ENCODE measurements at regions not wholly inside any gene's neighbourhood (a gene's known extent, or its start where the extent isn't known, plus 50 kb on each side); places are given as distances from the start of the nearest gene placed in this dataset.
A peak's percentile ranks its signal among the peaks of the same experiment; 100 is the strongest.
"Not testable (repeated sequence)": the region's sequence is repeated elsewhere in the genome, so short reads cannot be mapped to it uniquely, and the experiment has no call there.

DNA sequence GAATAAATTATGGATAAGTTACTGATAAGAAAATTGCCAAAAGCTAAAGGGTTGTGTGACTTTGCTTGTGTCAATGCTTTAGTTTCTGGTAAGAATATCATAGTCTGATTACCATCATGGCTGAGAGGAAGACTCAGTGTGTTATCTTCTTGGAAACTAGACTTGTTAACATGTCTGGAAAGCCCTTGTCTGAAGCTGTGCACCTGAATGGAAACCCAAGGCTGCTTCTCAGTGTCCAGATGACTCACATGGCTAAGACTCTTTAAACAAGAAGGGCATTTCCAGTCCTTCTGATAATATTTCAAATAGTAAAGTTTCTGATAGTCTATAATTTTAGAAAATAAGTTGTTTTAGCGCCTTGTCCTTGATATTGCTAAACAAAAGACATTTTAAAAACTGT lies 1092.7 kb downstream of the PLA2G4A start:
- DNase-seq, result no peak

DNA sequence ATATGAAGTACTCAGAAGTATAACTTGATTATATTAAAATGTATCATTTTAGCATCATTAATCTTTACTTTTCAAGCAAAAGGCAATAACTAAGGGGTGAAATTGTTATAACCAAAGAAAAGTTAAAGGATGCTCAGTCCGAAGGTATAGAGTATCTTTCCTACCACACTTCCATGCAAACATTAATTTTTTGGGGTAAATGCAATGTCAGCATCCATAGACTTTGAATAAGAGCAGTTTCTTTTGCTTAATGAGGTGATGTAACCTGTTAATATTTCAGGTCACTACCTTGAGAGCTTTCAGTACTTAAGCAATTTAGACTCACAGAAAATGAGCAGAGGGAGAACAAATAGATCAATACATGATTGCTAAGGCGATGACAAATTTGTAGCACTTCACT lies 1093.5 kb downstream of the PLA2G4A start:
- DNase-seq, result no peak

DNA sequence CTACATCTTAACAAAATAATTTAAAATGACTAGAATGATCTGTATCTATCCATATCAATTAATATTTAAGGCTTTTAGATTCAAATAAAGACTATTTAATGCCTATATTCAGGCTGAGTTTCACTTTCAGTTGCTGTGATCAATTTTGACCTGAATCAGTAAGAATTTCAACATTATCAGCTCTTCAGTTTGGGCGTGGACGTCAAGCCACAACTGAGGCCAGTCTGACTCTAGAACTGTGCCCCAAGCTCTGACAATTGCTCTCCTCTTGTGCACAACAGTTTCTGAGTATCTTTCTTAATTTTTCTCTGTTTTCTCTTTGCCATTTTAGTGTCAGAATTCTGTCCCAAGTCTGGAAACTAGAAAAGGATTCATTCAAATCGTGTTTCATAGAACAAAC lies 1095.5 kb downstream of the PLA2G4A start:
- no peak for DNase-seq

DNA sequence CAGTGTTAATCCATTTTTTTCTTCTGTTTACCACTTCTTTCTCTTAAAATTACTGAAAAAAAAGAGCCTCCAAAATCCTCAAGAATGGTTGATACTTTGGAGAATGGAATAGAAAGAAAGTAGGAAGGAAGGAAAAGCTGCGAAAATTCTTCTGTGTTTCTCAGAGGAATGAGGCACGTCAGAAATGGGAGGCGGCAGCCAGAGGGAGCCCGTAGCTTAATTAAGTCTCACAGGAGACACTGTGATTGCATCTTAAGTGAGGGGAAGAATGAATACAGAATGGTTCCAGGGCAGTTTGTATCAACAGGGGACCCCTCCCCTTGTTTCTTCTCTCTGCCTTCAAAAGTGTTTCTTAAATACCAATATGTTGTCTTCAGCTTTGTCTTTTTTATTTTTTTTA lies 1099.5 kb downstream of the PLA2G4A start:
- DNase-seq, result peak in 1 of 2 experiments; percentile 61

DNA sequence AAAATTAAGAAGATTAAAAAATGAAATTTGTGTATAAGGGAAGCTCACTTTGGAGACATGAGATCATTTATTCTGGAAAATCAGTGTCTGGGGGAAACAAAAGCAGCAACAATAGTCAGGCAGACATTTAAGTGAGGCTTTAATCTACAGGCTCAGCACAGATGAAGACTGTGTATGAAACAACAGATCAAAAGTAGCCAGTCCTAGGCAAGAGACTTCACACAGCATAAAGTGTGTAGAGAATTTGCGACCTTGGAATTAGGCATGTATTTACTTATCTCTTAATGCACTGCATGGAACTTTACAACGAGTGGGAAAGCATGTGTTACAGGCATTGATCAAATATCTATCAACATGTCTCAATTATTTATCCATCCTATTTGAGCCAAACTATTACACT lies 1099.9 kb downstream of the PLA2G4A start:
- no peak for DNase-seq

DNA sequence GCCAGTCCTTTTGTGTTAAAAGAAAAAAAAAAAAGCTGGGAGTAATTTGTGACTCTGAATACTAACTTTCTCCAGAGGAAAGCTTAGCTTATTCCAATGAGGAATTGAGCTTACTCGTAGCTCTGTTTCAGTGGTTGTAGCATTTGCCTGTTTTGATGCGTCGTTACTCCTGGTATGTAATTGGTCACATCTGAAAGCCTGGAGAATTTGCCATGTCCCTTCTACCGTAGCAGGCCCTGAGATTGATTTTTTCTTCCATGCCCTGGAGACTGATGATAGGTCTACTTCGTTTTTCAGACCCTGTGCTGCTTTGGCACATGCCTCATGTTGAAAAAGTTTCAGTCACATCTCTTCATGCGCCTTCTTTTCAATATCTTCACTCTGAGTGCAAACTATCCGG lies 1103.0 kb downstream of the PLA2G4A start:
- DNase-seq, result no peak

DNA sequence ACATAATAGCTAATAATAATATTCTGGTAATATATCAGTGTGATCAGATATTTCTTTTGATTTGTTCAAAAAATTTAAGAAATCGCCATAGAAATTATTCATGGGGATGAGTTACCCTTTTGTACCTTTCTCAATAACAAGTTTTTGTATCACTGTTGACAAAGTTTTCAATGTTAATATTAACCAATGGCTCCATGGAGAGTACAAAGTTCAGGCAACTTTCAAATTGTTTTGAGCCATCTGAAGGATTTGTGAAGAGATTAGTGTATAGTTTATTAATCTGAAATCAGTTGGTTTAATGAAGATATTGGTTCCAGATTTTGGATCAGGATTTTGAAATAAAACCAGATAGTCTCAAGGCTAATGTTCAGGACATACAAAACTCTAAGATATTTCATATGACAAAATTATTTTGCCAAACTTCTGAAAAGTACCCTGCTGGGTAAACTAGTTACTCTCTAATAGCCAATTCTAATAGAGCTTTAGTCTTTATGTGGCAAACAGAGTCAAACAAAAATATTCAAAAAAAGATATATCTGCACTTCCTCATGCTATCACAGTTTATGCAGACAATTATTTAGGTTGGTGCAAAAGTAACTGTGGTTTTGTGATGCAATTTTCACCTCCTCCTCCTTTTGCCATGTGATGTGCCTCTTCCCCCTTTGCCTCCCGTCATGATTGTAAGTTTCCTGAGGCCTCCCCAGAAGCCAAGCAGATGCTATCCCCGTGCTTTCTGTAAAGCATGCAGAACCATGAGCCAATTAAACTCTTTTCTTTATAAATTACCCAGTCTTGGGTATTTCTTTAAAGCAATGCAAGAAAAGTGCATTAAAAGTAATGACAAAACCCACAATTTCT lies 1105.0 kb downstream of the PLA2G4A start:
- no peak for DNase-seq

DNA sequence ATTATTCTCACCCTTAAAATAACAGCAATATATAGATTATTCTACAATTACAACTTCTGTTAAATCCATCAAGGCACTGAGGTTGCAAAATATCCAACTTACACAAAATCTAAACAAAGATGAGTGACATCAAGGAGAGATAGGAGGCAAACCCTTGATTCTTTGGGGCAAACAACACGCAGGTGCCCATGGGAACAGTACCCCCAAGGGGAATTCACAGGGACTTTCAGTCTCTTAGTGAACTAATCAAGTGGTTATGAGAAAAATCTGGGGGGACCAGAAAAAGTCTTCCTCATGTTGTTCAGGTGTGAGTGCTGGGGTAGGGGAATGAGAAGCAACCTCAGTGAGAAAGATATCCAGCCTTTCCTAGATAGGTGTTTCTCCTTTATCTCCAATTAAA lies 1107.9 kb downstream of the PLA2G4A start:
- no peak for DNase-seq

DNA sequence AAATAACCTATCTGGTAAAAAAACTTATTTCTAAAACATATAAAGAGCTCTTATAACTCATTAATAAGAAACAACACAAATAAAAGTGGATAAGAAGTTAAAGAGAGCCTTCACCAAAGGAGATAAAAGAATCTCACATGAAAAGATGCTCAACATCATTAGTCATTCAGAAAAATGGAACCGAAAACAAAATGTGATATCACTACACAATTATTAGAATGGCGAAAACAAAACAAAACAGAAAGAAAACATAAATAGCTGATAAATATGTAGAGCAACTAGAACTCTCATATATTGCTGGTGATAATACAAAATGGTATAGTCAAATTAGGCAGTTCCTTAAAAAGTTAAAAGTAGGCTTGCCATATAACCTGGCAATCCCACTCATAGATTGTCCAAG lies 1109.3 kb downstream of the PLA2G4A start:
- DNase-seq, result no peak

DNA sequence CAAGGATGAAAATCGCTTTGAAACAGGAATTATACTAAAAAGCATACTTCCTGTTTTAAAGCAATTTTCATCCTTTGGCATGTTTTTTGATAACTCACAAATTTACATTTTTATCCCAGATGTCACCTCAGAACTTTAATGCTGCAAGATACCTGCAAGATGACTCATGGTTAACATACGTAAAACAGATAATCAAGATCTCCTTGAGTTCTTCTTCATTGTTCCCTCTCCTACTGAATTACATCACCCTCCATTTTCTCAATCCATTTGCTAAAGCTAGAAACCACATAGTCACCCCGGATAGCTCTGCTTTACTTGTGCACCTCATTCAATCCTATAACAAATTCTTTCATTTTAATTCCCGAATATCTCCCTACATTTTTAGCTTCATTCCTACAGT lies 1114.2 kb downstream of the PLA2G4A start:
- DNase-seq, result no peak

DNA sequence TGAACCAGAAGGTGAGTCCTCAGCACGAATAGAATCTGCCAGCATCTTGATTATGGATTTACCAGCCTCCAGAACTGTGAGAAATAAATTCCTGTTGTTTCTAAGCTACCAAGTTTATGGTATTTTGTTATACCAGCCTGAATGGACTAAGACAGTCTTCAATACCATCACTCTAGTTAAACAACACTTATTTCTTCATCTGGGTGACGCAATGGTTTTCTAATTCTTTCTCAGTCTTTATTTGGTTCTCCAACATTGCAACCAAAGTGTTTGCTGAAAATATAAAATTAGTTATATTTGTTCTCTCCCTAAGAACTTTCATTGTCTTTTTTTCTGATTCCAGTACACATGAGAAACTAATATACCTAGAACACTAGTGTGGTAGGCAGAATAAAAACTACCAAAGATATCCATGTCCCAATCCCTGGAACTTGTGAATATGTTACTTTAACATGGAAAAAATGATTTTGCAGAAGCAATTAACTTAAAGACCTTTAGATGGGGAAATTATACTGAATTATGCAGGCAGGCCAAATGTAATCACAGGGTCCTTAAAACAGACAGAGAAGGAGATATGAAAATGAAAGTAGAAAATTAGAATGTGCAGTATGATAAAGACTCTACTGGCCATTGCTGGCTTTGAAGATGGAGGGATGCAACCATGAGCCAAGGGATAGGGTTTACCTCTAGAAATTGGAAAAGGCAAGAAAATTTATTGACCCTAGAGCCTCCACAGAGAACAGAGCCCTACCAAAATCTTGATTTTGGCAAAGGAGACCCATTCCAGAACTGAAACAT lies 1115.1 kb downstream of the PLA2G4A start:
- no peak for DNase-seq

DNA sequence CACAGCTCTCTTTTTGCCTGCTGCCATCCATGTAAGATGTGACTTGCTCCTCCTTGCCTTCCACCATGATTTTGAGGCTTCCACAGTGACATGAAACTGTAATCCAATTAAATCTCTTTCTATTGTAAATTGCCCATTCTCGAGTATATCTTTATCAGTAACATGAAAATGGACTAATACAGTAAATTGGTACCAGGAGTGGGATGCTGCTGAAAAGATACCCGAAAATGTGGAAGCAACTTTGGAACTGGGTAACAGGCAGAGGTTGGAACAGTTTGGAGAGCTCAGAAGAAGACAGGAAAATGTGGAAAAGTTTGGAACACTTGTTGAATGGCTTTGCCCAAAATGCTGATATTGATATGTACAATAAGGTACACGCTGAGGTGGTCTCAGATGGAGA lies 1117.9 kb downstream of the PLA2G4A start:
- DNase-seq, result not testable (repeated sequence)

DNA sequence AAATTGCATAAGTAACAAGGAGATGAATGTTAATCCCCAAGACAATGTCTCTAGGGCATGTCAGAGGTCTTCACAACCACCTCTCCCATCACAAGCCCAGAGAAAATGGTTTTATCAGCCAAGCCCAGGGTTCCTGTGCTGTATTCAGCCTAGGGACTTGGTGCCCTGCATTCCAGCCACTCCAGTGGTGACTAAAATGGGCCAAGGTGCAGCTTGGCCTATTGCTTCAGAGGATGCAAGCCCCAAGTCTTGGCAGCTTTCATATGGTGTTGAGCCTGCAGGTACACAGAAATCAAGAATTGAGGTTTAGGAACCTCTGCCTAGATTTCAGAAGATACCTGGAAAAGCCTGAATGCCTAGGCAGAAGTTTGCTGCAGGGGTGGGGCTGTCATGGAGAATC lies 1118.6 kb downstream of the PLA2G4A start:
- no peak for DNase-seq

DNA sequence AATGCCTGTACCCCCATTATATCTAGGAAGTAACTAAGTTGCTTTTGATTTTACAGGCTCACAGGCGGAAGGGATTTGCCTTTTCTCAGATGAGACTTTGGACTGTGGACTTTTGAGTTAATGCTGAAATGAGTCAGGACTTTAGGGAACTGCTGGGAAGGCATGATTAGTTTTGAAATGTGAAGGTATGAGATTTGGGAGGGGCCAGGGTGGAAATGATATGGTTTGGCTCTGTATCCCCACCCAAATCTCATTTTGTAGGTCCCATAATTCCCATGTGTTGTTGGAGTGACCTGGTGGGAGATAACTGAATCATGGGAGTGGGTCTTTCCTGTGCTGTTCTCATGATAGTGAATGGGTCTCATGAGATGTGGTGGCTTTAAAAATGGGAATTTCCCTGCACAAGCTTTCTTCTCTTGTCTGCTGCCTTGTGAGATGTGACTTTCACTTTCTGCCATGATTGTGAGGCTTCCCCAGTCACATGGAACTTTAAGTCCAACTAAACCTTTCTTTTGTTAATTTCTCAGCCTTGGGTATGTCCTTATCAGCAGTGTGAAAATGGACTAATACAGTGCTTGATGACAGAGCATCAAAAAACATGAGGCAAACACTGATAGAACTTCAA lies 1119.5 kb downstream of the PLA2G4A start:
- no peak for DNase-seq

DNA sequence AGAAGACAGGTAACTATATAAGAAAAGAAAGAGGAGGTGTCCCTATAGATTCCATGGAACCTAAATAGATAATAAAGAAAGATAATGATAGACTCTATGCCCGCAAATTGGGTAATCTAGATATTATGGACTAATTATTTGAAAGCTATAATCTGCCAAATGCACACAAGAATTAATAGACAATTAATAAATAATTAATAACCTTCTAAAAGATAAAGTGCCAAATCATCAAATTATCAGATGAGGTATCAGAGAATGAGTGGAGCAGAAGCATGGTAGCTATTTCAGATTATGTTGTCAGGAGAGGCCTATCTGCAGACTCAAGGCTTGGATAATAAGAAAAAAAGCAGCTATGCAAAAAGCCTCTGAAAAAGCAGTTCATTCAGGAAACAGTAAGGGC lies 1120.8 kb downstream of the PLA2G4A start:
- no peak for DNase-seq

DNA sequence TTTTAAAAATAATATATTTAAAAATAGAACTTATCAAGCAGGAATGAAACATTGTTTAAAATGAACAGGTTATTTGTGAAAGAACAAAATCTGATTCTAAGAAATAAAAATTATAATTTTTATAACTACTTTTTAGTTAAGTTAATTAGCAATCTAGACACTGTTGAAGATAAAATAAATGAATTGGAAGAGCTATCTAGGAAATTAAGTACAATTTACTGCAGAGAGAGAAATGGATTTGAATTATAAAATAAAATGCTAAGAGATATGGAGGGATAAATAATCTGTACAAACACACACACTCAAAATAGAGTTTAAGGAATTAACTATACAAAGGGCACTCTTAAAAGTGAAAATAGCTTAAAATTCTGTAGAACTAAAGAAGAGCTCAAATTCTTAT lies 1123.1 kb downstream of the PLA2G4A start:
- DNase-seq, result no peak

DNA sequence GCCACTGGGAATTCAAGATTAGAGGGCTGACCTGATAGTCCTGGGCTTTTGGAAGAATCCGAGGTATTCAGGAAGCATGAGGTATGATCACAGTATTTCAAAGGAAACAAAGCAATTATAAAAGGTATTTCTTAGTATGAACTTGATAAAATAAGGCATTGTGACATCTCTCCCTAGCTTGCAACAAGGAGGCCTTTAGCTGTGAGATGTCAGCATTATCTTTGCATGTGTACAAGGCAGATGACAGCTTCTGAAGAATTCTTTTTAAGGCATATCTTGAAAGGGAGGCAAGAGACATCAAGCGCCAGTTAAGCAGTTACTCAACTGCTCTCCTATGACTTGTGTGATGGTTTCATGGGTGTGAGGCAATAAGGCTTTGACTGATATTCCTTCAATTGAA lies 1123.7 kb downstream of the PLA2G4A start:
- DNase-seq, result no peak

DNA sequence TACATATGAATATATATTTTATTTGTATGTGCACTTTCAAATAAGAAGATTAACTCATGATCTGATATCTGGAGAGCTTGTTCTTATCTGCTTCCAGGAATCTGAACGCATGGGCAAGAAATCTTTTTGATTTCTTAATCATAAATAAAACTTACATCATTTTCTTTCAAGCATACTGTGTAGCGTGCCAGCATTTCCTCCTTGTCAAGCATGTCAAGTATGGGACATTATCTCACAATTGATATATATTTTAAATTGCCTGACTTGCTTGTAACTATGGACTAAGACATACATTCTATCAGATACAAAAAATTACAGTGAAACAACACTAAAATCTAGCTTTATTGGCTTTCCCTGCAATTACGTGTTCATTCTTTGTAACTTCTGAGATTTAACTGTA lies 1128.2 kb downstream of the PLA2G4A start:
- no peak for DNase-seq

DNA sequence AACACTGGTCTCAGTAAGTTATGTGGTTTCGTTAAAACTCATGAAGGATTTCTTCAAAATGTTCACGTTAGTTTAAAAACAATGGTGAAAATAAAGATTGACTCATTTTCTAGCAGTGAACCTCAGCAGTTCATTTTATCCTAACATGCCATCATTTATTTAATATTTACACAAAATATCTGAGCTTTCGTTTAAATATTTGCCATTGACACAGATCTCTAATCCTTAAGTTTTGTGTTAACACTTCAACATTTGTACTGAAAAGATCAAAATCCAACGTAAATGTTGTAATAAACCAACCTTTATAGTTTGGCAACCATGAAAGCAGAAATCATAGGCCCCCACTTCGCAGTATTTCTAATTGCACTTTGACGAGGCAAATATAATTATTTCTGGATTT lies 1129.5 kb downstream of the PLA2G4A start:
- no peak for DNase-seq

DNA sequence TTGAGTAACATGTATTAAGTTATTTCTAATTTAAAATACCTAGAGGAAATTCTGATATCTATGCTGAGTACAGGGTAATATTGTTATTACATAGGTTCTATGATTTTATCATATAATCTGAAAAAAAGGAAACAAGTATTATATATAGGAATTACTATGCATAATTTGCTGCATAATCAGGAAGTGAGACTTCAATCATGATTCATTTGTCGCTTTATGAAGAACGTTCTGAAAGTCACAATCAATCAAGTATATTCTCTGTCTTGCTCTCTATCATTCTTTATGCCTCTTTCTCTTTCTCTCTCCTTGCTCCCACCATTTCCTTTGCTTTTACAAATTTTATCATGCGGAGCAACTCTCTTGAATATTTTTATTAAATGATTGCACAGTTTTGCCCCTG lies 1130.3 kb downstream of the PLA2G4A start:
- DNase-seq, result no peak

DNA sequence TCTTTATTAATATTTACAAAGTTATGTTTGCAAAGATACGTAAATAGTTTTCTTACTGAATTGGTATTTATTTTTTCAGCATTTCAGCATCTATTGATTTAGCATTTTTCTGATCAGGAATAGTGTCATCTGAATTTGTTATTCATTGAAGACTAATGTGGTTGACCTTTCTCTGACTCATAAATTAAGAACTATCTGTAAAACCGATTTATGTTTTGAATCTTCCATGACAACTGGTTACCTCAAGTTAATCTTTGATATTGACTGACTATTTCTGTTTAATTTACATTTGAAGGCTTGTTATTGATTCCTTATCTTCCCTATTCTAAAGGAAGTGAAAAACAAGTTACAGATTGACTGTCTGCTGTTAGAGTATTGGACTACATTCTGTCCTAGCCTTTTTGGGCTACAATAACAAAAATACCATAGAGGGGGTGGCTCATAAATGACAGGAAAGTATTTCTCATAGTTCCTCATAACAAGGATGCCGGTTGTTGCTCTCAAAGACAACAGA lies 1131.4 kb downstream of the PLA2G4A start:
- DNase-seq, result no peak

DNA sequence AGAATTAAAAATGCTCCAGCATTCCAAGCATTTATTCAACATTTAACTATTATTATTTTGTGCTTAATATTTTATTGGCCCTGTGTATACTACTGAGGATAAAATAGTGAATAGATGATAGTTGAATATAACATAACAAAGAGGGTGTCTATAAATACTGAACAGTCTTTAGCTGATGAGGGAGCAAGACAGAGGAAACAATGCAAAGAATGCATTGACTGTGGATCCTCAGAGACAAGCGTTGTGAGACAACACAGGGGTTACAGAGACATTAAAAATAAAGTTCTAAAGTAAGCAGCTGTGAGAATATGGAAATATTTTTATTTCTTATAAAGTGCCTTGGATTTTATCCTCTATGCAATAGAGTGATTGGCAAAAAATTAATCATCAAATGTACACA lies 1133.1 kb downstream of the PLA2G4A start:
- DNase-seq, result no peak

DNA sequence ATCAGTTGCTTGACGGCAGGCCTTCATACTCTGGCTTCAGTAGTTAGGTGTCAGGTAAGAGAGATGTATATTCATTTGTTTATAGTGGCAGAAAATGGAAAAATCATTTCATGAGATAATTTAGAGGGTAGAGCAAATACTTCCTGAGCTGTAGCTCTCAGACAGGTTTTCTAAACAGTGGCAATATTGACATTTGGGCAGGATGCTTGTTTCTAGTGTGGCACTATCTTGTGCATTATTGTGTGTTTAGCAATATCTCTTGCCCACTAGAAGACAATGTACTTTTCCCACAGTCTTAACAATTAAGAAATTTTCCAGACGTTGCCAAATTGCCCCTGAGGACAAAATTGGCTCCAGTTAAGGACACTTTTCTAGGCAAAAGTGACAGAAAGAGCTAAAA lies 1143.1 kb downstream of the PLA2G4A start:
- no peak for DNase-seq

DNA sequence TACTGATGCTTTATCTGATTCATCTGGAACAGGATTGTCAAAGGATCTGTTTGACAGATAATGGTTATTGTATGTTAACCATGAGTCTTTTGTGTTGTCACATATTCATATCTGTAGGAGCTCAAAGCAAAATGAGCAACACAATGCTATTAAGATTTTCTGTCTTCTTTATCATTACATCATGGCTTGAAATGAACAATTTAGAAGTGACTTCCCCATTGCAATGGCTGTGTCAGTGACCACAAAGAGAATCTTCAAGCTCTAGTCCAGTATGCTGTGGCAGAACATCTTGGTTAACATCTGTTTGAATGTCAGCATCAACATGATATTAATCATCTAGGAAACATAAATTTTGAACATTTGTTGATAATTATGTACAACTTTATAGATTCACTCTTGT lies 1148.5 kb downstream of the PLA2G4A start:
- no peak for DNase-seq
